ENCODE measurements at regions not wholly inside any gene's neighbourhood (a gene's known extent, or its start where the extent isn't known, plus 50 kb on each side); places are given as distances from the start of the nearest gene placed in this dataset.

DNA sequence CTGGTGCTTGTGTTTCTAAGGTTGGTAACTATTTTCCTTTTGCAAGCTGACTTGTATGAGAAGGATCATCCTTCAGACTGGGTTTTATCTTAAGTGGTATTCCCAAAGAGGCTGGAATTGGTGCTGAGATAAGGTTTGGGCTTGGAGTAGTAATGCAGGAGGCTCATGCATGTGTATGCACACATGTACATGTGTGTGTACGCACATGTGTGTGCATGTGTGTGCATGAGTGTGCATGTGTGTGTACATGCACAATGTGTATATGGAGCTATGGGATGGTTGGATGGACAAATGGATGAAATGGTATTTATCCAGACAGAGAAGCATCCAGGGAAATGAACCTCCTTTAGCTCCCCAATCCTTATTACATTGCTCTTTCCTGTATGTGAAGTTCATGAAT lies 142.6 kb downstream of the CARTPT start:
- TF ChIP-seq, protein P1, sequence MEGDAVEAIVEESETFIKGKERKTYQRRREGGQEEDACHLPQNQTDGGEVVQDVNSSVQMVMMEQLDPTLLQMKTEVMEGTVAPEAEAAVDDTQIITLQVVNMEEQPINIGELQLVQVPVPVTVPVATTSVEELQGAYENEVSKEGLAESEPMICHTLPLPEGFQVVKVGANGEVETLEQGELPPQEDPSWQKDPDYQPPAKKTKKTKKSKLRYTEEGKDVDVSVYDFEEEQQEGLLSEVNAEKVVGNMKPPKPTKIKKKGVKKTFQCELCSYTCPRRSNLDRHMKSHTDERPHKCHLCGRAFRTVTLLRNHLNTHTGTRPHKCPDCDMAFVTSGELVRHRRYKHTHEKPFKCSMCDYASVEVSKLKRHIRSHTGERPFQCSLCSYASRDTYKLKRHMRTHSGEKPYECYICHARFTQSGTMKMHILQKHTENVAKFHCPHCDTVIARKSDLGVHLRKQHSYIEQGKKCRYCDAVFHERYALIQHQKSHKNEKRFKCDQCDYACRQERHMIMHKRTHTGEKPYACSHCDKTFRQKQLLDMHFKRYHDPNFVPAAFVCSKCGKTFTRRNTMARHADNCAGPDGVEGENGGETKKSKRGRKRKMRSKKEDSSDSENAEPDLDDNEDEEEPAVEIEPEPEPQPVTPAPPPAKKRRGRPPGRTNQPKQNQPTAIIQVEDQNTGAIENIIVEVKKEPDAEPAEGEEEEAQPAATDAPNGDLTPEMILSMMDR (conservative IDR thresholded peaks at IDR 0.05; ENCODE audit: low read length), result no peak
- no peak for TF ChIP-seq EZH2phosphoT487 (IDR thresholded peaks at IDR 0.05; ENCODE audit: borderline replicate concordance)

All from Loucy (cell line).